H1 (cell line): ENCODE measurements at regions not wholly inside any gene's neighbourhood (a gene's known extent, or its start where the extent isn't known, plus 50 kb on each side); places are given as distances from the start of the nearest gene placed in this dataset.

Experiments used
- ATF3 ChIP-seq: IDR thresholded peaks from 2 replicates; pipeline ENCODE4 v1.6.1; 2011; ENCODE audit warnings: low read depth, mild to moderate bottlenecking, low read length; ENCODE audit not compliant: insufficient read depth
- BACH1 ChIP-seq: IDR thresholded peaks from 2 replicates; pipeline ENCODE4 v1.6.1; 2012; ENCODE audit warnings: low read length, improper control_type of control experiment
- FOSL1 ChIP-seq: IDR thresholded peaks from 2 replicates; pipeline ENCODE4 v1.6.1; 2011; ENCODE audit warnings: mild to moderate bottlenecking, low read depth, low read length, moderate library complexity; ENCODE audit not compliant: insufficient read depth
- RFX5 ChIP-seq: IDR thresholded peaks from 2 replicates; pipeline ENCODE4 v1.6.1; 2011; ENCODE audit warnings: low read depth, low read length, improper control_type of control experiment, borderline replicate concordance
- SRF ChIP-seq: IDR thresholded peaks from 2 replicates; pipeline ENCODE4 v1.6.1; 2011; ENCODE audit warnings: mild to moderate bottlenecking, low read depth, low read length, moderate library complexity
- SUZ12 ChIP-seq: fragments of 200-600 bp; sonication (generic); IDR thresholded peaks from 2 replicates; pipeline ENCODE4 v1.6.1; 2012; ENCODE audit warnings: mild to moderate bottlenecking, inconsistent platforms, low read length, moderate library complexity, mixed read lengths
- TAF1 ChIP-seq: IDR thresholded peaks from 2 replicates; pipeline ENCODE4 v1.6.1; 2011; ENCODE audit warnings: mild to moderate bottlenecking, low read depth, low read length

- no peak for TF ChIP-seq RFX5
- no peak for TF ChIP-seq FOSL1
- TF ChIP-seq SUZ12 = no peak
- TF ChIP-seq TAF1 = no peak
- no peak for TF ChIP-seq SRF
- no peak for TF ChIP-seq BACH1
- TF ChIP-seq ATF3 = no peak
These were observed 148.9 kb downstream of the IL20RB start (continued) for GRCh38 chr3:137106612-137107240.
